SU-DHL-6 (cell line): ENCODE measurements at regions not wholly inside any gene's neighbourhood (a gene's known extent, or its start where the extent isn't known, plus 50 kb on each side); places are given as distances from the start of the nearest gene placed in this dataset.

Experiments used
- H2AFZ ChIP-seq: fragments of 200-600 bp; sonication (generic); 2 replicates; pipeline ENCODE4 v1.6.1; 2014; ENCODE audit warnings: low read depth, mild to moderate bottlenecking, moderate library complexity, mixed read lengths, antibody characterized with exemption, low read length; ENCODE audit not compliant: severe bottlenecking
- H3F3A ChIP-seq: fragments of 200-600 bp; shearing (Covaris generic); 2 replicates; pipeline ENCODE4 v1.6.0; 2016; ENCODE audit warnings: antibody characterized with exemption, mild to moderate bottlenecking; ENCODE audit not compliant: insufficient read depth
- H3K27ac ChIP-seq: fragments of 200-600 bp; sonication (generic); 2 replicates; pipeline ENCODE4 v1.5.1; 2016; ENCODE audit warnings: low read depth, mild to moderate bottlenecking, low read length, moderate library complexity, mixed read lengths
- H3K27me3 ChIP-seq: fragments of 200-600 bp; sonication (generic), shearing (Covaris generic); 2 replicates; pipeline ENCODE4 v1.6.0; 2014; ENCODE audit warnings: mild to moderate bottlenecking, low read length
- H3K36me3 ChIP-seq: fragments of 200-600 bp; sonication (generic); 2 replicates; pipeline ENCODE4 v1.6.1; 2014; ENCODE audit warnings: mild to moderate bottlenecking, low read length, mixed read lengths
- H3K4me2 ChIP-seq: fragments of 300-600, 200-600 bp; shearing (Covaris generic), sonication (generic); 2 replicates; pipeline ENCODE4 v1.6.0; 2014; ENCODE audit warnings: low read length, low read depth, mild to moderate bottlenecking; ENCODE audit not compliant: poor library complexity, severe bottlenecking
- H3K4me3 ChIP-seq: fragments of 200-600 bp; sonication (generic); 2 replicates; pipeline ENCODE4 v1.5.1; 2014; ENCODE audit warnings: antibody characterized with exemption, low read length, mild to moderate bottlenecking, mixed read lengths; ENCODE audit not compliant: insufficient read depth, poor library complexity, severe bottlenecking
- H3K79me2 ChIP-seq: fragments of 200-600 bp; sonication (generic); 2 replicates; pipeline ENCODE4 v1.6.1; 2014; ENCODE audit warnings: mild to moderate bottlenecking, low read length, moderate library complexity; ENCODE audit not compliant: insufficient read depth
- H3K9ac ChIP-seq: fragments of 200-600 bp; sonication (generic); 2 replicates; pipeline ENCODE4 v1.7.0; 2014; ENCODE audit warnings: mild to moderate bottlenecking, low read length
- H3K9me2 ChIP-seq: fragments of 200-600 bp; sonication (generic); replicated peaks from 2 replicates; pipeline ENCODE4 v1.6.1; 2014; ENCODE audit warnings: low read length; ENCODE audit not compliant: insufficient read depth
- H3K9me3 ChIP-seq: fragments of 200-600 bp; sonication (generic); 2 replicates; pipeline ENCODE4 v1.6.1; 2014; ENCODE audit warnings: low read length, mixed read lengths; ENCODE audit not compliant: insufficient read depth
- H4K20me1 ChIP-seq: fragments of 200-600 bp; sonication (generic); 2 replicates; pipeline ENCODE4 v1.6.1; 2014; ENCODE audit warnings: low read depth, mild to moderate bottlenecking, antibody characterized with exemption, low read length, moderate library complexity, mixed read lengths
- EZH2phosphoT487 ChIP-seq: fragments of 200-600 bp; sonication (generic), shearing (Covaris generic); conservative IDR thresholded peaks from 2 replicates; pipeline ENCODE4 v1.6.1; 2018; ENCODE audit warnings: mild to moderate bottlenecking, antibody characterized with exemption, low read length, moderate library complexity, mixed read lengths
- TF ChIP-seq, protein P1 (sequence below): fragments of 200-600 bp; sonication (generic); IDR thresholded peaks from one replicate; pipeline ENCODE4 v1.5.1; 2017; ENCODE audit warnings: antibody characterized with exemption, mild to moderate bottlenecking, low read length, moderate library complexity; ENCODE audit not compliant: insufficient read depth, poor library complexity, severe bottlenecking

DNA sequence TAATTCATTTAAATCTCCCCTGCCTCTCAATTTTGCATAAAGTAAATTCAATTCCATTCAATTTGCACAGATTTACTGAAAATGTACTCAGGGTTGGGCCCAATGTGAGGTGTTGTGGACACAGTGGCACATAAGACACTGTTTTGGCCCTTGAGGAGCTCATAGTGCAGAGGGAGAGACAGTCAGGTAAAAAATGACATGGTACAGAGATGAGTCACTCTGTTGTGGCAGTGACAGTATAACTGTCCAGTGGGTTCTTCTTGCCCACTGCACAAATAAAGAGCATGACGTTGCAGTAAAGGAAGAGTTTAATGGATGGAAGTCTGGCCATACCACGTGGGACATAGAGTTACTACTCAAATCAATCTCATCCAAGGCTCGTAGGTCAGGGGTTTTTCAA is 400.3 kb upstream of the TRIB2 start:
- H3K36me3 ChIP-seq: no peaks in the 10 kb centered on the region
- no peaks in the 10 kb centered on the region for H3F3A ChIP-seq
- no peak overlapping the region for H3K9ac ChIP-seq
- no peak overlapping the region for H3K27ac ChIP-seq
- H4K20me1 ChIP-seq: no peaks in the 10 kb centered on the region
- no peaks in the 10 kb centered on the region for H3K9me3 ChIP-seq
- no peaks in the 10 kb centered on the region for H3K27me3 ChIP-seq
- H3K79me2 ChIP-seq: no peaks in the 10 kb centered on the region
- no peak overlapping the region for H3K4me3 ChIP-seq
- H3K4me2 ChIP-seq: no peak overlapping the region
- no peaks in the 10 kb centered on the region for H3K9me2 ChIP-seq
- TF ChIP-seq, protein P1, sequence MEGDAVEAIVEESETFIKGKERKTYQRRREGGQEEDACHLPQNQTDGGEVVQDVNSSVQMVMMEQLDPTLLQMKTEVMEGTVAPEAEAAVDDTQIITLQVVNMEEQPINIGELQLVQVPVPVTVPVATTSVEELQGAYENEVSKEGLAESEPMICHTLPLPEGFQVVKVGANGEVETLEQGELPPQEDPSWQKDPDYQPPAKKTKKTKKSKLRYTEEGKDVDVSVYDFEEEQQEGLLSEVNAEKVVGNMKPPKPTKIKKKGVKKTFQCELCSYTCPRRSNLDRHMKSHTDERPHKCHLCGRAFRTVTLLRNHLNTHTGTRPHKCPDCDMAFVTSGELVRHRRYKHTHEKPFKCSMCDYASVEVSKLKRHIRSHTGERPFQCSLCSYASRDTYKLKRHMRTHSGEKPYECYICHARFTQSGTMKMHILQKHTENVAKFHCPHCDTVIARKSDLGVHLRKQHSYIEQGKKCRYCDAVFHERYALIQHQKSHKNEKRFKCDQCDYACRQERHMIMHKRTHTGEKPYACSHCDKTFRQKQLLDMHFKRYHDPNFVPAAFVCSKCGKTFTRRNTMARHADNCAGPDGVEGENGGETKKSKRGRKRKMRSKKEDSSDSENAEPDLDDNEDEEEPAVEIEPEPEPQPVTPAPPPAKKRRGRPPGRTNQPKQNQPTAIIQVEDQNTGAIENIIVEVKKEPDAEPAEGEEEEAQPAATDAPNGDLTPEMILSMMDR: no peak
- no peak for TF ChIP-seq EZH2phosphoT487
- no peak overlapping the region for H2AFZ ChIP-seq

DNA sequence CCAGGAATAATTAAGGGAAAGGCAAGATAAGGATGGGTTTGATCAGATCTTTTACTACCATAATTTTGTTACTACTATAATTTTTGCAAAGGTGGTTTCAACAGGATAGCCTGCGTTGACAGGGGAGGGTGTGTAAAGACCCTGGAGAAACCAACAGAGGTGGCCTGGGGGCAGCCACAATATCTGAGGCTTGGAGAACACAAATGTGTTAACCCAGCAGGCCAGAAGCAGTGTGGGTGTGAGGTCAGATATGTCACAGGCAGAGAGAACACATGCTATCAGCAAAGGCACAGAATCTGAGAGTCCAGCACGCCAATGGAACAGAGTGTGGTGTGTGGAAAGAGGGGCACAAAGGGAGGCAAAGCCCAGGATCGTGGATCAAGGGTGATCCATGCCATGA is 399.4 kb upstream of the TRIB2 start:
- TF ChIP-seq EZH2phosphoT487: no peak
- TF ChIP-seq, protein P1: no peak
- H3K9ac ChIP-seq: no peak overlapping the region
- H3K27ac ChIP-seq: no peak overlapping the region
- no peaks in the 10 kb centered on the region for H3K27me3 ChIP-seq
- H3K9me3 ChIP-seq: no peaks in the 10 kb centered on the region
- no peak overlapping the region for H3K4me2 ChIP-seq
- no peaks in the 10 kb centered on the region for H3F3A ChIP-seq
- H3K9me2 ChIP-seq: no peaks in the 10 kb centered on the region
- H3K36me3 ChIP-seq: no peaks in the 10 kb centered on the region
- H4K20me1 ChIP-seq: no peaks in the 10 kb centered on the region
- H3K4me3 ChIP-seq: no peak overlapping the region
- no peaks in the 10 kb centered on the region for H3K79me2 ChIP-seq
- H2AFZ ChIP-seq: no peak overlapping the region

DNA sequence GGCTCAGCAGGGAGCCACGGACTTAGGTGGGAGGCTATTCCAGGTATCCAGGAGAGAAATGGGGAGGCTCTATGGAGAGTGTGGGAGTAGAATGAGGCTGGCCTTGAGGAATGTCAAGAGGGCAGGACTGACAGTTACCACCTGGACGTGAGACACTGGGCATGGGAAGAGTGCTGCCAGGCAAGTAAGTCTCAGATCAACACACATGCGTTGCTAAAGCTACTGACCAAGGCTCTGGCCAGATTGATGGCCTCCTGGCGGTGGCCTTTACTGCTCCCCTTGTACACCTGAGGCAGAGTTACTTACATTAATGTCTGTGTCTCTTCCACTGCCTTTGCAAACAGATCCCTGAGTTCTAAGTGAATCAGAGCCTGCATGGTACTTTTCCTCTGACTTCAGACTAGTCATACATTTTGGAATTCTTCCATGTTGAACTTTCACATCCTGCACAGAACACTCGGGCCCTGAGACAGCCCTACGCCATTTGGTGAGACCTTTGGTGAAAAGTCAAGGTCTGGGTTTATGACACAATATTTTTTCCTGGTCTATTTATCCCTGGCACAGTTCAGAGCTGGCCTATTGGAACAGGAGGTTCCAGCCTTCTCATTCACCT is 398.8 kb upstream of the TRIB2 start:
- no peak overlapping the region for H3K4me3 ChIP-seq
- TF ChIP-seq, protein P1: no peak
- no peak for TF ChIP-seq EZH2phosphoT487
- no peaks in the 10 kb centered on the region for H3K9me3 ChIP-seq
- no peaks in the 10 kb centered on the region for H4K20me1 ChIP-seq
- no peak overlapping the region for H3K4me2 ChIP-seq
- no peak overlapping the region for H2AFZ ChIP-seq
- no peaks in the 10 kb centered on the region for H3K27me3 ChIP-seq
- no peak overlapping the region for H3K9ac ChIP-seq
- H3F3A ChIP-seq: no peaks in the 10 kb centered on the region
- no peaks in the 10 kb centered on the region for H3K36me3 ChIP-seq
- H3K79me2 ChIP-seq: no peaks in the 10 kb centered on the region
- H3K9me2 ChIP-seq: no peaks in the 10 kb centered on the region
- H3K27ac ChIP-seq: no peak overlapping the region
